ENCODE measurements at regions not wholly inside any gene's neighbourhood (a gene's known extent, or its start where the extent isn't known, plus 50 kb on each side); places are given as distances from the start of the nearest gene placed in this dataset.

- no peaks in the 10 kb centered on the region for H3K36me3 ChIP-seq (ENCODE audit: low read length)
- TF ChIP-seq CTCF (IDR thresholded peaks at IDR 0.05; ENCODE audit: insufficient read depth, low read length, poor library complexity, severe bottlenecking) (no peak), EZH2phosphoT487 (conservative IDR thresholded peaks at IDR 0.05; ENCODE audit: low read length) (no peak)
- no peak overlapping the region for H3K27ac ChIP-seq (ENCODE audit: low read depth, low read length)
- H3K27me3 ChIP-seq (ENCODE audit: low read length): no peaks in the 10 kb centered on the region
- H3K9me2 ChIP-seq (replicated peaks; ENCODE audit: insufficient read depth, low read length): no peaks in the 10 kb centered on the region
- no peak overlapping the region for H3K9ac ChIP-seq (ENCODE audit: low read length)
- no peak overlapping the region for H2AFZ ChIP-seq (ENCODE audit: low read depth, low read length, severe bottlenecking)
- H3K4me2 ChIP-seq (ENCODE audit: low read depth, low read length, poor library complexity, severe bottlenecking): no peak overlapping the region
- no peaks in the 10 kb centered on the region for H4K20me1 ChIP-seq (ENCODE audit: low read depth, low read length)
- no peaks in the 10 kb centered on the region for H3K9me3 ChIP-seq (ENCODE audit: insufficient read depth, low read length)
- no peaks in the 10 kb centered on the region for H3K79me2 ChIP-seq (ENCODE audit: insufficient read depth, low read length)
- no peaks in the 10 kb centered on the region for H3F3A ChIP-seq (ENCODE audit: insufficient read depth)
- H3K4me3 ChIP-seq (ENCODE audit: insufficient read depth, low read length, poor library complexity, severe bottlenecking): no peak overlapping the region
These were observed 239.4 kb downstream of the CDH7 start for GRCh38 chr18:65990174-65990690.

- Histone ChIP-seq H2AFZ (ENCODE audit: low read depth, low read length, severe bottlenecking) (no peak overlapping the region), H4K20me1 (ENCODE audit: low read depth, low read length) (no peaks in the 10 kb centered on the region), H3K79me2 (ENCODE audit: insufficient read depth, low read length) (no peaks in the 10 kb centered on the region), H3F3A (ENCODE audit: insufficient read depth) (no peaks in the 10 kb centered on the region), H3K27me3 (ENCODE audit: low read length) (no peaks in the 10 kb centered on the region), H3K36me3 (ENCODE audit: low read length) (no peaks in the 10 kb centered on the region), H3K9ac (ENCODE audit: low read length) (no peak overlapping the region), H3K27ac (ENCODE audit: low read depth, low read length) (no peak overlapping the region), H3K9me3 (ENCODE audit: insufficient read depth, low read length) (no peaks in the 10 kb centered on the region), H3K4me2 (ENCODE audit: low read depth, low read length, poor library complexity, severe bottlenecking) (no peak overlapping the region), H3K4me3 (ENCODE audit: insufficient read depth, low read length, poor library complexity, severe bottlenecking) (no peak overlapping the region), H3K9me2 (replicated peaks; ENCODE audit: insufficient read depth, low read length) (no peaks in the 10 kb centered on the region)
- TF ChIP-seq EZH2phosphoT487 (conservative IDR thresholded peaks at IDR 0.05; ENCODE audit: low read length): no peak
- TF ChIP-seq CTCF (IDR thresholded peaks at IDR 0.05; ENCODE audit: insufficient read depth, low read length, poor library complexity, severe bottlenecking): no peak
These were observed 238.2 kb downstream of the CDH7 start for GRCh38 chr18:65988972-65989371.

- Histone ChIP-seq H3K9me2 (replicated peaks; ENCODE audit: insufficient read depth, low read length) (no peaks in the 10 kb centered on the region), H3K36me3 (ENCODE audit: low read length) (no peaks in the 10 kb centered on the region), H3F3A (ENCODE audit: insufficient read depth) (no peaks in the 10 kb centered on the region), H3K4me2 (ENCODE audit: low read depth, low read length, poor library complexity, severe bottlenecking) (no peak overlapping the region), H3K9ac (ENCODE audit: low read length) (no peak overlapping the region), H2AFZ (ENCODE audit: low read depth, low read length, severe bottlenecking) (no peak overlapping the region), H3K27me3 (ENCODE audit: low read length) (no peaks in the 10 kb centered on the region), H3K79me2 (ENCODE audit: insufficient read depth, low read length) (no peaks in the 10 kb centered on the region), H3K9me3 (ENCODE audit: insufficient read depth, low read length) (no peaks in the 10 kb centered on the region), H3K27ac (ENCODE audit: low read depth, low read length) (no peak overlapping the region), H3K4me3 (ENCODE audit: insufficient read depth, low read length, poor library complexity, severe bottlenecking) (no peak overlapping the region), H4K20me1 (ENCODE audit: low read depth, low read length) (no peaks in the 10 kb centered on the region)
- TF ChIP-seq CTCF (IDR thresholded peaks at IDR 0.05; ENCODE audit: insufficient read depth, low read length, poor library complexity, severe bottlenecking) (no peak), EZH2phosphoT487 (conservative IDR thresholded peaks at IDR 0.05; ENCODE audit: low read length) (no peak)
These were observed 237.6 kb downstream of the CDH7 start for GRCh38 chr18:65988386-65988785.
